ENCODE measurements at regions not wholly inside any gene's neighbourhood (a gene's known extent, or its start where the extent isn't known, plus 50 kb on each side); places are given as distances from the start of the nearest gene placed in this dataset.
A peak's percentile ranks its signal among the peaks of the same experiment; 100 is the strongest.
"Not testable (repeated sequence)": the region's sequence is repeated elsewhere in the genome, so short reads cannot be mapped to it uniquely, and the experiment has no call there.

DNA sequence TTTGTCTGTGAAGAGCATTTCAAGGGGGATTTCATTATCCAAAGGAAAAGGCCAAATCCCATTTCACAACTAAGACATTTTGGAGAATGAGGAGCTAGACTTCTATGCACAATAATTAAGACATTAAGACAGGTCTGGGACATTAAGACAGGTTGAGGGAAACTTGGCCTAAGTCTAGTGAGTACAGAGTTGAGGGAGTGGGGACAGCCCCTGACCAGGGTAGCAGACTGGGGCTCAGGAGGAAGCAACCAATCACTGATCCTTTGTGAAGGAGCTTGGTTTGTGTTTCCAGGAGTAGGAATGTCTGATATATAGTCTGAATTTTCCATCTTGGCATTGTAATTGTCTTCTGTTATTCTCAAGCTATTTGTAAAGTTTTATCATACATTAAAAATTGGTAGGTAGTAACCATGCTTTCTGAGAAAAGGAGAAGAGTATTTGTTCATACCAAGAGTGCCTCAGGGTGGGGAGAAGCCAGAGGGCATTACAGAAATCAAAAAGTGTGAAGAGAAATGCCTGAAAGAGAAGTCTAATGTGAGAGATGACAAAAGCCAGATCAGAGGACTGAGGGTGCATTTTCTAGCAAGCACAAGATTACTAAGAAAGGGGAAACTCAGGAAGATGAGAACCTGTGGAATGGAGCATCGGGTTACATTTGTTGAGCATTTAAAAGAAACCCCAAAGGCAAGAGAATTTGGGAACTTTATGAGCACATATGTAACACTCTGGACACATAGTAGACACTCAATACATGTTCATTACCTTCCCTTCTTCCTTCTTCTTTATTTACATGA, 189.3 kb upstream of the PIK3R1 start:
- DNase-seq (ENCODE audit: low spot score): no peak

DNA sequence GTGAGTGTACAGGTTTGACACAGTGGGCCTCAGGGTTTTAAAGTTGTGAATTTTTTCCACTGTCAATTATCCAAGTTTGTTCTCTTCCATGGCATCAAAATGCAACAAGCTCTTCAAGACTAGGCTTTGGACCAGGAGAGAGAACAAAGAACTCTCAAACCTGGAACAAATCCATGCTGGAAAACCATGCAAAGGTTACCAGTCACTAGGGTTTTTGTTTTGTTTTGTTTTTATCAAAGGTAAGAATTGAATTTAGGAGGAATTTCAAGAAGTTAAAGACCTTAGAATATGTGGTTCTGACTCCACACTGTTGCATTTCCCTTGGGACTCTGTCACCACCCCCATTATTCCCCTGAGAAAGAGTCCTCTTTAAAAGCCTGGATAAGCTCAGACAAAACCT, 191.1 kb upstream of the PIK3R1 start:
- DNase-seq (ENCODE audit: low spot score): no peak

DNA sequence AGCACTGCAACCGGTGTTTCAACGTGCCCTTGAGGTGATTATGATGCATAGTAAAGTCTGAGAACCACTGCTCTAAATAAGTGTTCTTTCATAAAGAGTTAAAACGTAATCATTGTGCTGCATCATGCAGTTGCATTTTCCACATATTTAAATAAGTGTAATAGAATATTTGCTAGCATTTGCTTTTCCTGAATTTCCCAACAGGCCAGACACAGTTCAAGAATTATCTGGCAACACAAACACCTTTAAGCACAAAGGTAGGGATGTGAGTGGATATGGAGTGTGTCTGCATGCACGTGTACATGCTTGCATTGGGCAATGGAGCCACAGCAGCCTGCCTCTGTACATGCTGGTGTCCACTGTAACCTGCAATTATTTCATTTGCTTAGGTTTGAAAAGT, 193.6 kb upstream of the PIK3R1 start:
- DNase-seq (ENCODE audit: low spot score): no peak

DNA sequence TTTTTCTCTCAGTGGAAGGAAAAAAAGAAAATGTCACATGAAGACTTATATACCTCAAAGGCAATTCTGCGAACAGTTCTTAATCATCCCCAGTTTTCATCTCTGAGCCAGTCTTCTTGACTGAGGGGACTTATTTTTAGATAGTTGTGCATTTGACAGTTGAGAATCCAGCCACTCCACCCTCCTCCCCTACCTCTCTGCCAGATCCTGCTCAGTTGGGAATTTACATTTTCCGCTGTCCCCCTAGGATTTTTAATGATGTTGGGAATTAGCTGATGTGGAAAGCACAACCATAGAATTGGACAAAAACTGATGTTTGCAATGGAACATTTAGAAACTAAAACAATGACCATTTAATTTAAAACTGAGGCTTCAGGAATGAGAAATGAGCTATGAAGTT, 194.3 kb upstream of the PIK3R1 start:
- no peak for DNase-seq (ENCODE audit: low spot score)

DNA sequence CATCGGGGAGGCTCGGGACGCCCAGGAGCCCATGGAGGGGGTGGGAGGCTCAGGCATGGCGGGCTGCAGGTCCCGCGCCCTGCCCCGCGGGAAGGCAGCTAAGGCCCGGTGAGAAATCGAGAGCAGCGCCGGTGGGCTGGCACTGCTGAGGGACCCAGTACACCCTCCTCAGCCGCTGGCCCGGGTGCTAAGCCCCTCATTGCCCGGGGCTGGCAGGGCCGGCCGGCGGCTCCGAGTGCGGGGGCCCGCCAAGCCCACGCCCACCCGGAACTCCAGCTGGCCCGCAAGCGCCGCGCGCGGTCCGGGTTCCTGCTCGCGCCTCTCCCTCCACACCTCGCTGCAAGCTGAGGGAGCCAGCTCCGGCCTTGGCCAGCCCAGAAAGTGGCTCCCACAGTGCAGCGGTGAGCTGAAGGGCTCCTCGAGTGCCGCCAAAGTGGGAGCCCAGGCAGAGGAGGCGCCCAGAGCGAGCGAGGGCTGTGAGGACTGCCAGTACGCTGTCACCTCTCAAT, 195.0 kb upstream of the PIK3R1 start:
- not testable (repeated sequence) for DNase-seq (ENCODE audit: low spot score)

DNA sequence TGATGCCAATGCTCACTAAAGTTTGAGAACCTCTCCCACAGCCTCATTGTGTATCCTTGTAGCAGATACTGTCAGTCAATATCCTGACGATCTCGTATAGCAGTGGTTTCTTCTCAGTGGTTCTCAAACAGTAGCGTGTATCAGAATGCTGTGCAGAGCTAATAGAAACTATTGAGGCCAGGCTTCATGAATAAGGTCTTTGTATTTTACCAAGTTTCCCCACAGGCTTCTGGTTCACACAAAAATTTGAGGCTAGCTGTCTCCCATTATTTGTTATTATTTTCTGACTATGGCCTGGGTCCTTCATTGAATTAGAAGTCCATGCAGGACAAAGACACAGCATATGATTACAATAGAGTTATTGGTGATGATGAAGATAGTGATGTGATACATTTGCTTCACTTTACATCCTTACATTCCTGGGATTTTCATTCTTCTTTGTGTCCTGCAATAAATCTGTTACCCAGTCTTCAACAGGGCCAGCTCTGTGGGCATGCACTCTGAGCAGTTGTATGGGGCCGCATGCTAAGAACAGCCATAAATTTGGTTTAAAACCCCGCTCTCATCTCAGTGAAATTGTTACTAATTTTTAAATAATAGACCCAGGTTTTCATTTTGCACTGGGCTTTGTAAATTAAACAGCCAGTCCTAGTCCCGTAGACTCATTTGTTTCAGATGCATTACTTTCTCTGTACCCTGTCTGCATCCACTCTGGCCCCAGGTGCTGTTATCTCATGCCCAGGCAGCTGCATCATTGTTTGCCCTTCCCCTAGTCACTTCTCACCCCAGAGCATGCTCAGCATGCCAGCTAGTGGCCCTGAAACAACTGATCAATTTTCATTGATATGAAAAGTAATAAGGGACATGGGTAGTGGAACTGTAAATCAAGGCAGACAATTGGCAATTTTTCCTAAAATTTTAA, 199.9 kb upstream of the PIK3R1 start:
- DNase-seq (ENCODE audit: low spot score): no peak

DNA sequence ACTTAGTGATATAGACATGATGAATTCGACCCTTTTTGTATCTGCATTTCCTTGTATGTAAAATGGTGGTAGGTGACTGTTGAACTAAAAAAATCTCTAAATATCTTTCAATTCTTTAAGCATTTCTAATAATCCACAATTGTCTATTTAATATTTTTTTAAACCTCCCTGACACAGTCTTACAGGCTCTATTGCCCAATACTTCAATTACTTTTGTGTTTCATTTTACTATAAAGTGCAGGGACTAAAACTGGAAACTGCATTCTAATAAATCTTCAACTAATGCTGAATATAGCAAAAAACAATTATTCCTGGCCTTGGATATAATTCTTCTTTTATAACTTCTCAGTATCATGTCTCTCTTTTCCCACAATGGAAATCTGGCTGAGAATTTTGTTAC, 202.7 kb upstream of the PIK3R1 start:
- no peak for DNase-seq (ENCODE audit: low spot score)

DNA sequence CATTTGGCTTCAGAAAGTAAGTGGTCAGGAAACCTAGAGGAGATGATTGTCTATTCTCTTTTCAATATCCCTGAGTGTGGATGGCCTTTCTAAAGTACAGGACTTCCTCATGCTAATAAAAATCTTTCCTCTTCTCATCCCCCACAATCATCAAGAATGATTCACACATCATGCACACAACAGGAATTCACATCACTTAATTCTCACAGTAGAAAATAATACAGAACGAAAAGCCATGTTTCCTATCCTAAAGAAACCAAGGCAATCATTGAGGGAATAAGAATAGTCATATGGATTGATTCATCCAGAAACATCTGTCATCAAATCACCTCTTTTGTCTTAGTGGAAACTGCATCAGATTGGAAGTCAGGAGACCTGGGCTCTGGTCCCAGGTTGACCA, 203.1 kb upstream of the PIK3R1 start:
- peak; percentile 42 for DNase-seq (ENCODE audit: low spot score)

DNA sequence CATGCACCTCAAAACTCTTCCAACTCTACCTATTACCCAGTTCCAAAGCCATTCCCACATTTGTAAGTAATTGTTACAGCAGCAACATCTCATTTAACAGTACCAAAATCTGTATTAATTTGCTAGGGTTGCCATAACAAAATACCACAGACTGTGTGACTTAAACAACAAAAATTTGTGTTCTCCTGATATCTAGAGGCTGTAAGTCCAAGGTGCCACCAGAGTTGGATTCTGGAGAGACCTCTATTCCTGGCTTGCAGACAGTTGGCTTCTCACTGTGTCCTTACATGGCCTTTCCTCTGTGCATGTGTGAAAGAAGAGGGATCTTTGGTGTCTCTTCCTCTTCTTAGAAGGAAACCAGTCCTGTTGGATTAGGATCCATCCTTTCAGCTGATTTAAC, 203.8 kb upstream of the PIK3R1 start:
- DNase-seq (ENCODE audit: low spot score): peak; percentile 21

DNA sequence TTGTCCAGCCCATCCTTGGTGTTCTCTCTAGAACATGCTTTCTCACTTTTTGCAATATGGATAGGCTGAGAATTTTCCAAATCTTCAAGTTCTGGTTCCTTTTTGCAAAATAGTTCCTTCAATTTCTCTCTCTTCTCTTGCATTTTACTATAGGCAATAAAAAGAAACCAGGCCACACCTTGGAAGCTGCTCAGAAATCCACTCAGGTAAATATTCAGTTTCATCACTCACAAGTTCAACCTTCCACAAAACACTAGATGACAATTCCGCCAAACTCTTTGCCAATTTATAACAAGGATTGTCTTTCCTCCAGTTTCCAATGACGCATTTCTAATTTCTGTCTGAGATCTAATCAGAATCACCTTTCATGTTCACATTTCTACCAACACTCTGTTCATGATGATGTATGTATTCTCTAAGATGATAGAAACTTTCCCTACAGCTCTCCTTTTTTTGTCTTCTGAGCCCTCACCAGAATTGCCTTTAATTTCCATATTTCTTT, 204.2 kb upstream of the PIK3R1 start:
- DNase-seq (ENCODE audit: low spot score): no peak

DNA sequence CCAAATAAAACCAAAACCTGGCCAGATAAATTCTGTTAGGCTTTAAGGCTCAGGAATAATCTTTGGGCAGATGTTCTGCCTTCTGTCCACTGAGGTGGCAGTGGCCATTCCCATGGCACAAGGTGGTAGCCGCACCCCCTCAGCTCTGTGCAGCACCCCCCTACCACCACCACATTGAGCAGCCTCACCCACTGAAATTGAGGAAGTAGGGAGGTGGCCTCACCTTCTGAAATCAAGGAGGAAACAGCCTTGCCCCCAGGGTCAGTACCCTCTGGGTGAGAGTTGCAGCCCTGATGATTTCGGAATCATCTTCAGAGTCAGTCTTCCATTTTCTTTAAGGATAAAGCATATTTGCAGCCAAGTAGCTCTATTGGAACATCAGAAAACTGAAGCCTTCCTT, 204.8 kb upstream of the PIK3R1 start:
- no peak for DNase-seq (ENCODE audit: low spot score)

DNA sequence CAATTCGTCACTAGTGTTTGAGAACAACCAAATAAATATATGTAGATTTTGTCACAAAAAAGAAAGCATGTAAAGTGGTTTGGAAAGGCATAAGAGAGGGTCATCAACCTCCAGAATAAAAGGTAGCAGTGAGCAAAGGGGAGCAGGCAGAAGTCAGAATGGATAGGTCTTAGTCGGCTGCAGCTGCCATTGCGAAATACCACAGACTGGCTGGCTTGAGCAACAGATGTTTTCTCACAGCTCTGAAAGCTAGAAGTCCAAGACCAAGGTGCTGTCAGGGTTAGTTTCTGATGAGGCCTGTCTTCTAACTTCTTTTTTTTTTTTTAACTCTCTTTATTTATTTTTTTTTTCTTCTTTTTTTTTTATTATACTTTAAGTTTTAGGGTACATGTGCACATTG, 208.1 kb upstream of the PIK3R1 start:
- no peak for DNase-seq (ENCODE audit: low spot score)

DNA sequence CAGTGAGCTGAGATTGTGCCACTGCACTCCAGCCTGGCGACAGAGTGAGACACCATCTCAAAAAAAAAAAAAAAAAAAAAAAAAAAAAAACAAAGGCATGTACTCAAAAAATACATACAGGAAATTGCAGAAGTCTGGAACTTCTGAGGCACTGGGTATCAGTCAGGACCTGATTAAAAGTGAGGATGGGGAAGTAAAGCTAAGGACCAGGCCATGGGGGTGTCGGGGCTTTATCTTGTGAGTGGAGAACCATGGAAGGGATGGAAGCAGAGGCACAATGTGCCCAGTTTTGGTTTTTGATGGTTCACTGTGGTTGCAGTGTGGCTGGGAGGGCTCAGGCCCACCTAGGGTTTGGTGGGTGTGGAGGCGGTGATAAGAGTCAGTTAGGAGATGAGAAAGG, 212.7 kb upstream of the PIK3R1 start:
- DNase-seq (ENCODE audit: low spot score): no peak

DNA sequence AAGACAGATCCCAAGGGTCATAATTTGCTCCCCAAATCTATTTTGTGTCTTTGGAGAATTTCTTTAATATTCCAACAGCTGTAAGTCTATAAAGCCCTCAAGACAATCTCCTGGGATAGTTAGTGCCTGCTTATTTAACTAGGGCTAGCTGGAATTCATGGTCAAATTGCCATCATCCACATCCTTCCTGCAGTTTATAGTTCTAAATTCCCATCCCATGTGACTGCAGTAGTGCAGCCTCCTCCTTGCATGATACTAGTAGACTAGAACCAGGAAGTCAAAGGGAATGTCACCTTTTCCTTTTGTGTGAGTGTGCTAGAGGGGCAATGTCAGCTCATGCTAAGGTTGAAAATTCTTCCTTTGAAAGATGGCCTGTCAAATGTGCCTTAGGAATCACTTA, 214.8 kb upstream of the PIK3R1 start:
- DNase-seq (ENCODE audit: low spot score): no peak

DNA sequence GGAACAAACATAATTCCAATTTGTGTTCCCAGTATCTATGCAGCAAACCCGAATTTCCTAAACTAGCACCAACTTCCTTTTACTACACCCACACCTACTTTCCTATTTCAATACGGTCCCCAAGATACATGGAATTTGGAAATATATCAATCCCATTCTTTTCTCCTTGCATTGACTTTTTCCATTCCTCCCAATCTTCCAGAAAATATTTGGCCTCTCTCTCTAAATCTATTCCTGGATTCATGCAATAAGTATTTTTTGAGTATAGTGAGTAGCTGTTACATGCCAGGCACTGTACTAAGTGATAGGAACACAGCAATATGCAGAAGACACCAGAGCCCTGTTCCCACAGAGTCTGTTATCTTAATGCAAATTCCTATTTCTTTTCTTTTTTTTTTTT, 216.2 kb upstream of the PIK3R1 start:
- no peak for DNase-seq (ENCODE audit: low spot score)

DNA sequence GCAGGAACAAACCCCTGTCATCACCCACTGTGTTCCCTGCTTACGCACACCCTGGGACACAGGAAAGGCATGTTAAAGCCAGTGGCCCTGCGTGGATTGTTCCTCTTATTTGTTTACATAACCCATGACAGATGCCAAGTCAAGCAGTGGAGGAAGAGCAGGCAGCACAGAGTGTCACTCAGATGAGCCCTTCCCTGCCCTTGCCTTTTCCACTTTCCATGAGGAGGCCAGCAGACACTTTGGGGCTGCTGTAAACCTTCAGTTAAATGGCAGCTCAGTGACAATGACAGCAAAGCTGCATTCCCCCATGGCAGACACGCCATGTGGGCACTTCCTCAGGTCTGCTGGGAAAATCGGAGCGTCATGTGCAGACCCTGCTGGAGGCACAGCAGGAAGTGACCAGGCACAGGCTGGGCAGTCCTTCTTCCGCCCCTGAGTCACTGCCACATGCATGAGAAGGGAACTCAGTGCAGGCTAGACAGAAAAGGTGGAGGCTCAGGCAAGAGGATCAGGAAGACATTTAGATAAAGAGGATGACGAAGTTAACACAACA, 216.8 kb upstream of the PIK3R1 start:
- DNase-seq (ENCODE audit: low spot score): peak; percentile 65

DNA sequence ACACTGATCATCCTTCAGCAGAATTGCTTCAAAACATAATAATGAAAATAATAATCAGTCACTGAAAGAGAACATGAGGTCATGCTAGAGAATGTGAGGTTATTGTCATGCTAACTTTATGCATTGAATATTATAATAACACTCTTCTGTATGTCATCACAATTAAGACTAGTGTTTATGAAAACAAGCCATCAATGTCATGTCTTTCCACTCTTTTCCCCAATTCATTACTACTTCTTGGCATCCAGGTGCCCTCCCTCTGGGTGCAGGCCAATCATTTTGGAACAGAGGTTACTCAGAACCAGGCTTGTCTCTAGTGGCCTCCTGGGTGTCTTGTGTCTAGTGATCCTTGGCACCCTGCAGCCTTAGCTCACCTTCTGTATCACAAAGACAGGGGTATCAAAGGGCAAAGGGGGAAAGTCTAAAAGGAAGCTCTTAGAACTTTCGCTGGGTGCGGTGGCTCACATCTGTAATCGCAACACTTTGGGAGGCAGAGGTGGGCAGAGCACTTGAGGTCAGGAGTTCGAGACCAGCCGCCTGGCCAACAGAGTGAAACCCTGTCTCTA, 217.6 kb upstream of the PIK3R1 start:
- no peak for DNase-seq (ENCODE audit: low spot score)

DNA sequence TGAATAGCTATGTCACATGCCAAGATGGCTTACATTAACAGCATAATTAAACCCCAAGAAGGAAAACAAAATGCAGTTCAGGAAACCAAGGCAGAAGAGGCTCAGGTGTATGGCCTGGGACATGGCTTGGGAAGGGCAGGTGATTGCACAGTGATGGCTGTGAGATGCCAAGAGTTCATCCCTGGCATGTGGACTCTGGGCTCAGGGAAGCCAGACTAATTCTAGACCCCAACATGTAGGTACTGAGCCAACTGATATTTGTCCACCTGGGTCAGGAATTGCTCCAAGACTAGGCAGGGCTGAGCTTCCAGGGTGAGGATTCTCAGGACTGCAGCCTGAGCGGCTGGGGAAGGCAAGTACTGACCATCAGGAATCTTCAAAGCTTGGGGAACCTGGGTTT, 218.4 kb upstream of the PIK3R1 start:
- DNase-seq (ENCODE audit: low spot score): no peak

DNA sequence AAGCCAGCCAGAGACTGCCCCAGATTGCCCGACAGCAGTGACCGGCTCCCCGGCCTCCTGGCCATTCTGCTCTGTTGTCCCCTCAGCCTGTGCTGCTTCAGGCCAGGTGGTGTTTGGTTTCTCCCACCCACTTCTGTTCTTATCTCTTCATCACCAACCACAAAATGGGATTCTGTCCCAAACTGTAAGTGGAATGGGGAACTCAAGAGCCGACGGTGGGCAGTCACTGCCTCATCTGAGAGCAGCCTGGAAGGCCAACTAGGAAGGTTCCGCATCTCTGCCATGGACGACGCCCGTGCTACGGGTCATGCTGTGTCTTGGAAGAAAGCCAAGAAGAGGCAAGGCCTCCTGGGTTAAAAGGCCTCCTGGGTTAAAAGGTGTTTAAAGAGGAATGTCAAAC, 219.0 kb upstream of the PIK3R1 start:
- DNase-seq (ENCODE audit: low spot score): peak; percentile 13

DNA sequence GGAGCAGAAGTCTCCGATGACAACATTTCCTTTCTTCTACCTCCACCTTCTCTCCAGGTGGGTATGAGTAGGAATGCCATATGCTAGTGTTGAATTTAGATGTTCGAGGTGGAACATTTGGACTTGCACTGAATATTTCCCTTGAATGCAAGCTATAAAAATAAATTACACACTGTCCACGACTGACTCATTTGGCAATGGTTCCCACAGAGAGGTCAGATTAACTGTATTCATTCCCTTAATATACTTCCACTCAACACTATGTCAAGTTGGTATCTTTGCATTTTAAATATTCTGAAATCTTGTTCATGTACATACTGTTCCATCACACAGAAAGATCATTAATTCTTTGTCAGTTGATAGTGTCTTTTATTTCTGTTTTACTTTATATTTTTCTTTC, 222.6 kb upstream of the PIK3R1 start:
- DNase-seq (ENCODE audit: low spot score): no peak

DNA sequence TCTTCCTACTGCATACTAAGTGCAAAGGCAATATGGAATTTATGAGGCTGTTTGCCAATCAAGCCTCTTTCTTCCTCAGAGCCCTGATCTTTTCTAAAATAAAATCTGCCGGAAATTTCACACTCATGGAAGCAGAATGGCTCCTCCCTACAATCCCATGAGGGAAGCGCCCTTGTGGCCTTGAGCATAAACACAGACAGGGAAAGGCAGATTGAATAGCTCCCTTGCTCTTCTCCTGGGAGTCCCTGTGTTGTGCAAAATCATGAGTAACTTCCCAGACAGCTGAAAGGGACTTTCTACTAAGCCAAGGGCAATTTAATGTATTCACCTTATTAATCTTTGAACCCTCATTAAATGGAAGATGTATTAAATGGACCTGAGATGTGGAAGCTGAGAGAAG, 226.1 kb upstream of the PIK3R1 start:
- no peak for DNase-seq (ENCODE audit: low spot score)

DNA sequence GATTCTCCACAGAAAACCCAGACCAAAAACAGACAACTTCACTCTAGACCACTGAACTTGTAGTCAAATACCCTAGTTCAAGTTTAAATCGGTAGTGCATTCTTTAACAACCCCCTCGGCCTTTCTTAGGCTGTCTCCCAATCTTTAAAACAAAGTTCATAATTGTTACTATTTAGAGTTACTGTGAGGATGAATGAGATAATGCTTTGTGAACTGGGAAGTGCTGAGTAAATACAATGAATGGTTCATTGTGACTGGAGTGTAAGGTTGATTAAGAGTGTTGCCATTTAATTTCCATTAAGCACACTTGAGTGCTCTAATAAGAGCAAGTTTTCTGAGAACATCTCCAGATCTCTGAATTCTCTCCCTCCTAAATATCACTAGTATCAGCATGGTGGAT, 228.8 kb upstream of the PIK3R1 start:
- DNase-seq (ENCODE audit: low spot score): no peak

All from kidney tubule cell (primary cell).